GM12873 (cell line): ENCODE measurements at regions not wholly inside any gene's neighbourhood (a gene's known extent, or its start where the extent isn't known, plus 50 kb on each side); places are given as distances from the start of the nearest gene placed in this dataset.

Experiments
- TF ChIP-seq, protein P1 (sequence below): IDR thresholded peaks from 2 replicates; pipeline ENCODE4 v1.5.1; 2012; ENCODE audit warnings: low read depth, mild to moderate bottlenecking, moderate library complexity, low read length, control low read depth; ENCODE audit not compliant: insufficient read depth; ENCODE audit errors: missing control alignments

DNA sequence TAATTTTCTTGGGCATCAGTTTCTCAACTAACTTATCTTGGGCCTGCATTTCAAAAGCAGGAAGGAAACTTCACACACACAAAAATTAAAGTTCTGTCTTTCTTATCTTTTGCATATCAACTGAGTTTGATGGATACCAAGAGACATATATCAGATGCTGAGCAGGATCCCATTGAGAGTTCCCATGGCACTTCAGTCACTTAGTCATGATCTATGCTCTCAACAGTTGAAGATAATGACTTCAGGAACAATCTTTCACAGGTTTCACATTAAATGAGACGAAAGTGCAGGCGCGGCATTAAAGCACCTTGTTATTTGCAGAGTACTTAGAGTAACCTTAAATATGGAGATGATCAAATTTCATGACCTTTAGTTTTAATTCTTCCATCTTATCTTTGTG lies 2139.8 kb upstream of the CELF4 start:
- TF ChIP-seq, protein P1, sequence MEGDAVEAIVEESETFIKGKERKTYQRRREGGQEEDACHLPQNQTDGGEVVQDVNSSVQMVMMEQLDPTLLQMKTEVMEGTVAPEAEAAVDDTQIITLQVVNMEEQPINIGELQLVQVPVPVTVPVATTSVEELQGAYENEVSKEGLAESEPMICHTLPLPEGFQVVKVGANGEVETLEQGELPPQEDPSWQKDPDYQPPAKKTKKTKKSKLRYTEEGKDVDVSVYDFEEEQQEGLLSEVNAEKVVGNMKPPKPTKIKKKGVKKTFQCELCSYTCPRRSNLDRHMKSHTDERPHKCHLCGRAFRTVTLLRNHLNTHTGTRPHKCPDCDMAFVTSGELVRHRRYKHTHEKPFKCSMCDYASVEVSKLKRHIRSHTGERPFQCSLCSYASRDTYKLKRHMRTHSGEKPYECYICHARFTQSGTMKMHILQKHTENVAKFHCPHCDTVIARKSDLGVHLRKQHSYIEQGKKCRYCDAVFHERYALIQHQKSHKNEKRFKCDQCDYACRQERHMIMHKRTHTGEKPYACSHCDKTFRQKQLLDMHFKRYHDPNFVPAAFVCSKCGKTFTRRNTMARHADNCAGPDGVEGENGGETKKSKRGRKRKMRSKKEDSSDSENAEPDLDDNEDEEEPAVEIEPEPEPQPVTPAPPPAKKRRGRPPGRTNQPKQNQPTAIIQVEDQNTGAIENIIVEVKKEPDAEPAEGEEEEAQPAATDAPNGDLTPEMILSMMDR: no peak

DNA sequence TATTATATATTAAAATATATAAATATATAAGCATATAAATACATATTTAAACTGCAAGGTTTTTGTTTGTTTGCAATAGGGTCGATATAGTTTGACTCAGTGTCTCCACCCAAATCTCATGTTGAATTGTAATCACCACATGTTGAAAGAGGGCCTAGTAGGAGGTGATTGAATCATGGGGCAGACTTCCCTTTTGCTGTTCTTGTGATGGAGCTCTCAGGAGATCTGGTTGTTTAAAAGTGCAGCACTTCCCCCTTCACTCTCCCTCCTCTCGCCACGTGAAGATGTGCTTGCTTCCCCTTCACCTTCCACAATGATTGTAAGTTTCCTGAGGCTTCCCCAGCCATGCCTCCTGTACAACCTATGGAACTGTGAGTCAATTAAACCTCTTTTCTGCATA lies 2137.3 kb upstream of the CELF4 start:
- TF ChIP-seq, protein P1: no peak

- TF ChIP-seq, protein P1: no peak
These were observed 2136.2 kb upstream of the CELF4 start for GRCh38 chr18:39701839-39702238.

- TF ChIP-seq, protein P1: no peak
These were observed 2135.6 kb upstream of the CELF4 start for GRCh38 chr18:39701055-39701783.

- TF ChIP-seq, protein P1: no peak
These were observed 2133.9 kb upstream of the CELF4 start for GRCh38 chr18:39699340-39699964.

GRCh38 chr18:39698436-39698835 lies 2132.8 kb upstream of the CELF4 start:
- TF ChIP-seq, protein P1: no peak

- TF ChIP-seq, protein P1: no peak
These were observed 2127.8 kb upstream of the CELF4 start for GRCh38 chr18:39693359-39693758.
